H9 (cell line): ENCODE measurements at regions not wholly inside any gene's neighbourhood (a gene's known extent, or its start where the extent isn't known, plus 50 kb on each side); places are given as distances from the start of the nearest gene placed in this dataset.

ENCODE experiments used
- DNase-seq: peaks from one replicate; pipeline ENCODE4 v3.0.0-alpha.2; 2017
- H2AFZ ChIP-seq: one replicate; pipeline ENCODE4 v1.6.1; 2013; ENCODE audit warnings: mild to moderate bottlenecking, low read length, control low read depth, moderate library complexity
- H2AK5ac ChIP-seq: 2 replicates; pipeline ENCODE4 v1.6.1; 2013; ENCODE audit warnings: low read length, control low read depth, mixed read lengths; ENCODE audit not compliant: insufficient read length
- H2BK120ac ChIP-seq: one replicate; pipeline ENCODE4 v1.6.1; 2013; ENCODE audit warnings: low read depth, mild to moderate bottlenecking, low read length, control low read depth, inconsistent platforms; ENCODE audit not compliant: poor library complexity, severe bottlenecking
- H2BK12ac ChIP-seq: 2 replicates; pipeline ENCODE4 v1.6.1; 2013; ENCODE audit warnings: low read length, control low read depth, mixed read lengths, low read depth; ENCODE audit not compliant: insufficient read length
- H2BK15ac ChIP-seq: 2 replicates; pipeline ENCODE4 v1.6.1; 2013; ENCODE audit warnings: low read depth, low read length, control low read depth
- H2BK20ac ChIP-seq: one replicate; pipeline ENCODE4 v1.6.1; 2013; ENCODE audit warnings: low read depth, mild to moderate bottlenecking, low read length, control low read depth, inconsistent platforms; ENCODE audit not compliant: poor library complexity, severe bottlenecking
- H2BK5ac ChIP-seq: 2 replicates; pipeline ENCODE4 v1.6.1; 2013; ENCODE audit warnings: low read length, control low read depth, mixed read lengths; ENCODE audit not compliant: insufficient read length
- H3K14ac ChIP-seq: 2 replicates; pipeline ENCODE4 v1.6.1; 2013; ENCODE audit warnings: low read length, control low read depth; ENCODE audit not compliant: insufficient read depth
- H3K18ac ChIP-seq: 2 replicates; pipeline ENCODE4 v1.6.1; 2013; ENCODE audit warnings: low read depth, mild to moderate bottlenecking, mixed read lengths, low read length, control low read depth; ENCODE audit not compliant: insufficient read length
- H3K23ac ChIP-seq: 2 replicates; pipeline ENCODE4 v1.6.1; 2013; ENCODE audit warnings: low read length, control low read depth, mixed read lengths, low read depth; ENCODE audit not compliant: insufficient read length
- H3K23me2 ChIP-seq: 2 replicates; pipeline ENCODE4 v1.6.1; 2013; ENCODE audit warnings: low read depth, mild to moderate bottlenecking, mixed read lengths, low read length, control low read depth; ENCODE audit not compliant: insufficient read length, poor library complexity, severe bottlenecking
- H3K27ac ChIP-seq: 2 replicates; pipeline ENCODE4 v1.5.1; 2013; ENCODE audit warnings: low read length, control low read depth, mixed read lengths, low read depth; ENCODE audit not compliant: insufficient read length
- H3K27me3 ChIP-seq: 2 replicates; pipeline ENCODE4 v1.6.1; 2013; ENCODE audit warnings: low read length, control low read depth, inconsistent platforms; ENCODE audit not compliant: insufficient read depth
- H3K4ac ChIP-seq: 2 replicates; pipeline ENCODE4 v1.6.1; 2013; ENCODE audit warnings: low read depth, mild to moderate bottlenecking, control low read depth, inconsistent platforms, low read length, moderate library complexity
- H3K4me1 ChIP-seq: 2 replicates; pipeline ENCODE4 v1.6.1; 2013; ENCODE audit warnings: low read length, control low read depth, inconsistent platforms; ENCODE audit not compliant: insufficient read depth
- H3K4me2 ChIP-seq: 2 replicates; pipeline ENCODE4 v1.6.1; 2013; ENCODE audit warnings: low read length, control low read depth, mixed read lengths; ENCODE audit not compliant: insufficient read length, insufficient read depth
- H3K56ac ChIP-seq: 2 replicates; pipeline ENCODE4 v1.6.1; 2013; ENCODE audit warnings: low read depth, mild to moderate bottlenecking, mixed read lengths, low read length, control low read depth; ENCODE audit not compliant: insufficient read length
- H3K79me1 ChIP-seq: 2 replicates; pipeline ENCODE4 v1.6.1; 2013; ENCODE audit warnings: low read depth, mild to moderate bottlenecking, moderate library complexity, low read length, control low read depth, inconsistent platforms; ENCODE audit not compliant: insufficient read depth, poor library complexity, severe bottlenecking
- H3K79me2 ChIP-seq: 2 replicates; pipeline ENCODE4 v1.6.1; 2013; ENCODE audit warnings: low read length, control low read depth, inconsistent platforms; ENCODE audit not compliant: insufficient read depth
- H3K9ac ChIP-seq: 2 replicates; pipeline ENCODE4 v1.6.1; 2013; ENCODE audit warnings: low read length, control low read depth, mixed read lengths; ENCODE audit not compliant: insufficient read length; ENCODE audit errors: extremely low read depth
- H3K9me3 ChIP-seq: one replicate; pipeline ENCODE4 v1.6.1; 2013; ENCODE audit warnings: low read depth, low read length, inconsistent platforms; ENCODE audit not compliant: control insufficient read depth
- H3T11ph ChIP-seq: one replicate; pipeline ENCODE4 v1.6.1; 2013; ENCODE audit warnings: mild to moderate bottlenecking, low read length, control low read depth, inconsistent platforms
- H4K20me1 ChIP-seq: one replicate; pipeline ENCODE4 v1.6.1; 2013; ENCODE audit not compliant: control insufficient read depth, insufficient read length, insufficient read depth
- H4K5ac ChIP-seq: 2 replicates; pipeline ENCODE4 v1.6.1; 2013; ENCODE audit warnings: low read depth, mild to moderate bottlenecking, mixed read lengths, low read length, control low read depth; ENCODE audit not compliant: insufficient read length
- H4K8ac ChIP-seq: replicated peaks from 2 replicates; pipeline ENCODE4 v1.6.1; 2013; ENCODE audit warnings: low read length, control low read depth, mixed read lengths, low read depth; ENCODE audit not compliant: insufficient read length
- H4K91ac ChIP-seq: 2 replicates; pipeline ENCODE4 v1.6.1; 2013; ENCODE audit warnings: low read depth, mild to moderate bottlenecking, moderate library complexity, mixed read lengths, low read length, control low read depth; ENCODE audit not compliant: insufficient read length
- H3K27ac Mint-ChIP-seq, 3 experiments: 2 replicates in 2 of 3; 3 replicates in 1 of 3; pipeline ENCODE4 v1.8.0; 2020 to 2021; ENCODE audit warnings: mixed read lengths in 3 of 3, mild to moderate bottlenecking in 1 of 3, moderate library complexity in 1 of 3
- H3K27me3 Mint-ChIP-seq: 2 replicates; pipeline ENCODE4 v1.8.0; 2021; ENCODE audit warnings: low read depth, mild to moderate bottlenecking, moderate library complexity, mixed read lengths
- H3K36me3 Mint-ChIP-seq, 3 experiments: 2 replicates in 2 of 3; 3 replicates in 1 of 3; pipeline ENCODE4 v1.8.0; 2020 to 2021; ENCODE audit warnings: low read depth in 3 of 3, mixed read lengths in 3 of 3; ENCODE audit not compliant: insufficient read depth in 1 of 3
- H3K4me1 Mint-ChIP-seq, 2 experiments: 2 replicates each; pipeline ENCODE4 v1.8.0; 2020; ENCODE audit warnings: mixed read lengths in 2 of 2
- H3K4me3 Mint-ChIP-seq, 2 experiments: 2 replicates in 1 of 2; 3 replicates in 1 of 2; pipeline ENCODE4 v1.8.0; 2020 to 2021; ENCODE audit warnings: mild to moderate bottlenecking in 2 of 2, mixed read lengths in 2 of 2, moderate library complexity in 1 of 2
- H3K9me3 Mint-ChIP-seq, 2 experiments: 2 replicates in 1 of 2; 3 replicates in 1 of 2; pipeline ENCODE4 v1.8.0; 2020; ENCODE audit warnings: mild to moderate bottlenecking in 2 of 2, mixed read lengths in 2 of 2, moderate library complexity in 1 of 2
- CTCF ChIP-seq: fragments of 200-600 bp; sonication (generic); conservative IDR thresholded peaks from 3 replicates; pipeline ENCODE4 v1.8.0; 2021; ENCODE audit warnings: antibody characterized with exemption, mild to moderate bottlenecking
- WGBS: extraction: QIAGEN DNeasy Blood & Tissue Kit; methylation state at CpG from one replicate; pipeline ENCODE4 v1.1.7; 2013; ENCODE audit warnings: missing lambda C conversion rate, low lambda C conversion rate, mixed read lengths; ENCODE audit not compliant: insufficient read length; ENCODE audit errors: extremely low coverage; 5-methylcytosine and 5-hydroxymethylcytosine counted together

- Histone ChIP-seq H3K27ac (no peak overlapping the region), H2BK120ac (no peak overlapping the region), H3K56ac (no peak overlapping the region), H3K23ac (no peak overlapping the region), H3K79me2 (no peaks in the 10 kb centered on the region), H3K4ac (no peak overlapping the region), H2BK12ac (no peak overlapping the region), H3K23me2 (no peaks in the 10 kb centered on the region), H2AK5ac (no peak overlapping the region), H3K4me1 (no peaks in the 10 kb centered on the region), H4K20me1 (no peaks in the 10 kb centered on the region), H3K14ac (no peak overlapping the region), H3K4me2 (no peak overlapping the region), H3K18ac (no peak overlapping the region), H3K9me3 (no peaks in the 10 kb centered on the region), H3K9ac (no peak overlapping the region), H4K8ac (no peak overlapping the region), H2BK15ac (no peak overlapping the region), H4K5ac (no peak overlapping the region), H3K27me3 (no peaks in the 10 kb centered on the region), H3K79me1 (no peaks in the 10 kb centered on the region), H4K91ac (no peak overlapping the region), H3T11ph (no peak overlapping the region), H2BK5ac (no peak overlapping the region), H2AFZ (no peak overlapping the region), H2BK20ac (no peak overlapping the region)
- H3K27me3 Mint-ChIP-seq: 0 out of 2 replicates have a peak, but pooled peaks cover 3% of the 10 kb centered on the region
- no peak for DNase-seq
- peaks cover 0 to 4% (median 3%) of the 10 kb centered on the region in 3 experiments; a peak in 4 of 7 replicates for H3K36me3 Mint-ChIP-seq
- WGBS: no CpG with 5 or more reads among the region's 1 CpG
- no peaks in the 10 kb centered on the region; a peak in 1 of 4 replicates for H3K4me1 Mint-ChIP-seq
- peaks cover 4% of the 10 kb centered on the region in 2 experiments for H3K9me3 Mint-ChIP-seq
- no peak for TF ChIP-seq CTCF
- no peak overlapping the region for H3K27ac Mint-ChIP-seq
- no peak overlapping the region for H3K4me3 Mint-ChIP-seq
Observed at GRCh38 chr1:14205066-14205465, 393.4 kb upstream of the KAZN start.
